H1 (cell line): ENCODE measurements at regions not wholly inside any gene's neighbourhood (a gene's known extent, or its start where the extent isn't known, plus 50 kb on each side); places are given as distances from the start of the nearest gene placed in this dataset.

Source experiments
- CTCF ChIA-PET: fragments of 300-600 bp; sonication (Branson Sonifier 250); formaldehyde crosslinking; loops from one replicate; lab custom pipeline; 2021; ENCODE audit not compliant: partially characterized antibody; lab: Charles Lee
- POLR2A ChIA-PET: fragments of 300-600 bp; sonication (Branson Sonifier 250); formaldehyde crosslinking; loops from one replicate; lab custom pipeline; 2021; ENCODE audit warnings: inconsistent platforms; ENCODE audit not compliant: partially characterized antibody; lab: Charles Lee
- DNase-seq, 2 experiments: peaks; one replicate each; pipeline versions ENCODE4 v3.0.0 to v3.0.0-alpha.2; 2010 to 2022; ENCODE audit warnings: low spot score in 2 of 2, low read depth in 1 of 2, mixed read lengths in 1 of 2
- FAIRE-seq: peaks from 2 replicates; lab custom pipeline; 2011; peaks lifted over from hg19 to GRCh38; lab: Jason Lieb, UNC
- H2AFZ ChIP-seq: 2 replicates; pipeline ENCODE4 v1.8.1; 2012; ENCODE audit warnings: low read length, inconsistent platforms
- H2AK5ac ChIP-seq: 2 replicates; pipeline ENCODE4 v1.6.1; 2013; ENCODE audit warnings: low read depth, low read length
- H2BK120ac ChIP-seq: replicated peaks from 2 replicates; pipeline ENCODE3; 2013; ENCODE audit warnings: low read depth, low read length, inconsistent platforms
- H2BK12ac ChIP-seq: 2 replicates; pipeline ENCODE4 v1.6.1; 2013; ENCODE audit warnings: low read depth, low read length
- H2BK15ac ChIP-seq: 2 replicates; pipeline ENCODE4 v1.6.1; 2013; ENCODE audit warnings: low read length
- H2BK20ac ChIP-seq: 2 replicates; pipeline ENCODE4 v1.6.1; 2013; ENCODE audit warnings: low read length
- H2BK5ac ChIP-seq: 2 replicates; pipeline ENCODE4 v1.6.1; 2013; ENCODE audit warnings: low read depth, low read length
- H3K14ac ChIP-seq: 2 replicates; pipeline ENCODE4 v1.6.1; 2013; ENCODE audit warnings: inconsistent platforms; ENCODE audit not compliant: insufficient read length
- H3K18ac ChIP-seq: 2 replicates; pipeline ENCODE4 v1.6.1; 2013; ENCODE audit warnings: low read length; ENCODE audit errors: extremely low read depth
- H3K23ac ChIP-seq: 2 replicates; pipeline ENCODE4 v1.6.1; 2013; ENCODE audit warnings: inconsistent platforms; ENCODE audit not compliant: insufficient read length
- H3K23me2 ChIP-seq: 2 replicates; pipeline ENCODE4 v1.6.1; 2013; ENCODE audit warnings: low read depth, low read length
- H3K27ac ChIP-seq: 2 replicates; pipeline ENCODE4 v1.6.1; 2011; ENCODE audit warnings: low read depth, low read length, inconsistent platforms
- H3K27me3 ChIP-seq, 4 experiments: replicated peaks in 1 of 4; 1 replicate in 1 of 4; 2 replicates in 3 of 4; pipeline versions ENCODE4 v1.6.1 to v1.8.1; 2011 to 2013; ENCODE audit warnings: low read length in 3 of 4, mild to moderate bottlenecking in 3 of 4, inconsistent platforms in 2 of 4, mixed read lengths in 2 of 4, moderate library complexity in 1 of 4; ENCODE audit not compliant: control insufficient read depth in 3 of 4, insufficient read depth in 3 of 4; ENCODE audit errors: extremely low read depth in 1 of 4
- H3K36me3 ChIP-seq, 4 experiments: 2 replicates each; pipeline versions ENCODE4 v1.6.1 to v1.8.1; 2011 to 2013; ENCODE audit warnings: mild to moderate bottlenecking in 4 of 4, low read length in 3 of 4, moderate library complexity in 2 of 4, control low read depth in 1 of 4, inconsistent platforms in 1 of 4; ENCODE audit not compliant: insufficient read depth in 4 of 4, control insufficient read depth in 2 of 4
- H3K4ac ChIP-seq: replicated peaks from 2 replicates; pipeline ENCODE3; 2013; ENCODE audit warnings: low read length, low read depth, mixed read lengths, inconsistent platforms; ENCODE audit not compliant: insufficient read length
- H3K4me1 ChIP-seq, 4 experiments: replicated peaks in 1 of 4; 1 replicate in 1 of 4; 2 replicates in 3 of 4; pipeline versions ENCODE4 v1.6.1 to v1.8.1; 2011 to 2013; ENCODE audit warnings: low read length in 3 of 4, inconsistent platforms in 2 of 4, mixed read lengths in 1 of 4; ENCODE audit not compliant: insufficient read depth in 4 of 4, control insufficient read depth in 3 of 4
- H3K4me2 ChIP-seq, 2 experiments: 2 replicates each; pipeline versions ENCODE4 v1.6.1 to v1.8.1; 2011 to 2013; ENCODE audit warnings: low read depth in 2 of 2, low read length in 2 of 2, control low read depth in 1 of 2, inconsistent platforms in 1 of 2, mild to moderate bottlenecking in 1 of 2; ENCODE audit not compliant: insufficient read depth in 1 of 2
- H3K4me3 ChIP-seq, 4 experiments: fragments of 200-600, 300-600 bp in 1 of 4; sonication (generic), shearing (Covaris generic), sonication (Bioruptor Twin) in 1 of 4; 2 replicates each; pipeline versions ENCODE4 v1.5.1 to v1.8.1; 2011 to 2016; ENCODE audit warnings: low read length in 4 of 4, low read depth in 3 of 4, control low read depth in 2 of 4, inconsistent platforms in 2 of 4, mild to moderate bottlenecking in 2 of 4, mixed read lengths in 1 of 4, moderate library complexity in 1 of 4; ENCODE audit not compliant: insufficient read depth in 2 of 4; ENCODE audit errors: extremely low read depth in 1 of 4
- H3K56ac ChIP-seq: replicated peaks from 2 replicates; pipeline ENCODE3; 2013; ENCODE audit warnings: low read depth, mild to moderate bottlenecking, mixed read lengths, low read length, inconsistent platforms; ENCODE audit not compliant: insufficient read length
- H3K79me1 ChIP-seq: 2 replicates; pipeline ENCODE4 v1.6.1; 2013; ENCODE audit warnings: low read depth, low read length, control low read depth
- H3K79me2 ChIP-seq, 2 experiments: 2 replicates each; pipeline versions ENCODE4 v1.6.1 to v1.8.1; 2012 to 2013; ENCODE audit warnings: low read length in 2 of 2, mild to moderate bottlenecking in 2 of 2, inconsistent platforms in 1 of 2; ENCODE audit not compliant: insufficient read depth in 2 of 2, control insufficient read depth in 1 of 2
- H3K9ac ChIP-seq, 4 experiments: replicated peaks in 1 of 4; 1 replicate in 1 of 4; 2 replicates in 3 of 4; pipeline versions ENCODE4 v1.6.1 to v1.8.1; 2011 to 2013; ENCODE audit warnings: low read depth in 3 of 4, low read length in 3 of 4, control low read depth in 2 of 4, mild to moderate bottlenecking in 2 of 4, moderate library complexity in 2 of 4, inconsistent platforms in 1 of 4; ENCODE audit errors: extremely low read depth in 1 of 4
- H3K9me3 ChIP-seq, 2 experiments: 2 replicates each; pipeline versions ENCODE4 v1.6.1 to v1.8.1; 2012 to 2013; ENCODE audit warnings: mild to moderate bottlenecking in 2 of 2, moderate library complexity in 2 of 2, control low read depth in 1 of 2, inconsistent platforms in 1 of 2, low read depth in 1 of 2, low read length in 1 of 2, mixed read lengths in 1 of 2; ENCODE audit not compliant: insufficient read depth in 2 of 2
- H4K20me1 ChIP-seq, 2 experiments: replicated peaks in 1 of 2; 2 replicates each; pipeline versions ENCODE3 to v1.8.1; 2011 to 2013; ENCODE audit warnings: inconsistent platforms in 2 of 2, low read length in 2 of 2, mild to moderate bottlenecking in 1 of 2; ENCODE audit not compliant: insufficient read depth in 2 of 2, control insufficient read depth in 1 of 2
- H4K5ac ChIP-seq: 2 replicates; pipeline ENCODE4 v1.6.1; 2013; ENCODE audit warnings: low read length, low read depth, mixed read lengths, inconsistent platforms; ENCODE audit not compliant: insufficient read length
- H4K8ac ChIP-seq: 2 replicates; pipeline ENCODE4 v1.8.0; 2013; ENCODE audit warnings: mild to moderate bottlenecking, moderate library complexity, low read length, inconsistent platforms; ENCODE audit not compliant: insufficient read depth; ENCODE audit errors: extremely low read depth
- H4K91ac ChIP-seq: replicated peaks from 2 replicates; pipeline ENCODE3; 2013; ENCODE audit warnings: low read length, mixed read lengths, inconsistent platforms; ENCODE audit not compliant: insufficient read length
- BCL11A ChIP-seq, 2 experiments: IDR thresholded peaks; one replicate each; pipeline ENCODE4 v1.6.1; 2011; ENCODE audit warnings: low read depth in 2 of 2, low read length in 2 of 2, mild to moderate bottlenecking in 2 of 2
- HDAC2 ChIP-seq, 2 experiments: fragments of 300-600 bp in 1 of 2; sonication (generic) in 1 of 2; IDR thresholded peaks; 2 replicates each; pipeline ENCODE4 v1.6.1; 2011 to 2012; ENCODE audit warnings: low read depth in 2 of 2, low read length in 2 of 2, mild to moderate bottlenecking in 2 of 2, moderate library complexity in 2 of 2, borderline replicate concordance in 1 of 2, inconsistent platforms in 1 of 2
- HDAC6 ChIP-seq: IDR thresholded peaks from one replicate; pipeline ENCODE4 v1.7.1; 2012; ENCODE audit warnings: low read depth, mild to moderate bottlenecking, inconsistent platforms, low read length, moderate library complexity
- RAD21 ChIP-seq, 2 experiments: IDR thresholded peaks in 1 of 2; conservative IDR thresholded peaks in 1 of 2; 2 replicates each; pipeline ENCODE4 v1.6.1; 2011; ENCODE audit warnings: low read depth in 2 of 2, low read length in 2 of 2, improper control_type of control experiment in 1 of 2, inconsistent platforms in 1 of 2, mild to moderate bottlenecking in 1 of 2, moderate library complexity in 1 of 2
- SIX5 ChIP-seq: IDR thresholded peaks from 2 replicates; pipeline ENCODE4 v1.6.1; 2011; ENCODE audit warnings: mild to moderate bottlenecking, low read depth, low read length
- SP1 ChIP-seq: IDR thresholded peaks from 2 replicates; pipeline ENCODE4 v1.6.1; 2011; ENCODE audit warnings: low read depth, low read length
- SP2 ChIP-seq: IDR thresholded peaks from 2 replicates; pipeline ENCODE4 v1.6.1; 2012; ENCODE audit warnings: mild to moderate bottlenecking, low read length, inconsistent platforms
- SRF ChIP-seq: IDR thresholded peaks from 2 replicates; pipeline ENCODE4 v1.6.1; 2011; ENCODE audit warnings: mild to moderate bottlenecking, low read depth, low read length, moderate library complexity
- WGBS, 2 experiments: shearing (Covaris generic) in 1 of 2; methylation state at CpG; one replicate each; pipeline versions ENCODE4 v1.1.6 to v1.1.7; 2013 to 2015; ENCODE audit warnings: low lambda C conversion rate in 2 of 2, mixed read lengths in 2 of 2, inconsistent platforms in 1 of 2, low coverage in 1 of 2, missing lambda C conversion rate in 1 of 2; ENCODE audit not compliant: insufficient replicate concordance in 2 of 2, insufficient coverage in 1 of 2, insufficient read length in 1 of 2; ENCODE audit errors: extremely low coverage in 1 of 2, missing lambda C conversion rate in 1 of 2; 5-methylcytosine and 5-hydroxymethylcytosine counted together
- TF ChIP-seq, protein P1 (sequence below): IDR thresholded peaks from 2 replicates; pipeline ENCODE4 v1.6.1; 2012; ENCODE audit warnings: low read length, inconsistent platforms

DNA sequence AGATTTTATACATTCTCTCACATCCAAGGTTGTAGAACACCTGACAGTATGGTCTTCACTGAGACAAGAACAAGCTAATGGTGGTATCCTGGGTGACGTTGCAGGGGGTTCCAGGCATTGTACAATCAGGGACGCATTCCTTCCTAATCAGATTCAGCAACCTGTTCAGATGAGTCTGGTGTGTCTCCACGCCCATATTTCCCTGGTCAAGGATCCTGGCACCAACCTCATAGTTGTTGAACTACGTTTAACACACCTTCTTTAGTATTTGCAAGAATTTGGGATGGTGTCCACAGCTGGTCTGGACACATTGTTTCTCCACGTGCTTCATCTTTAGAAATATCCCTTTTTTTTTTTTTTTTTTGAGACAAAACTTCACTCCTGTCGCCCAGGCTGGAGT is 161.0 kb upstream of the CDYL start:
- no peak for DNase-seq
- no peak overlapping the region for H3K27ac ChIP-seq
- H3K4me2 ChIP-seq, result no peak overlapping the region
- H4K5ac ChIP-seq, result no peak overlapping the region
- no peak for FAIRE-seq
- no peak overlapping the region for H3K56ac ChIP-seq
- no peak overlapping the region for H3K4me3 ChIP-seq
- H2AFZ ChIP-seq, result no peak overlapping the region
- H3K9me3 ChIP-seq, result no peaks in the 10 kb centered on the region
- no peak overlapping the region for H3K18ac ChIP-seq
- H4K91ac ChIP-seq, result no peak overlapping the region
- CTCF ChIA-PET, result no interaction called here
- no peak overlapping the region for H2BK15ac ChIP-seq
- TF ChIP-seq HDAC2 (IDR thresholded peaks at IDR 0.05; ENCODE audit: borderline replicate concordance in 1 of 2, low read depth in 2 of 2, low read length in 2 of 2), result no peak
- TF ChIP-seq SP1, result no peak
- TF ChIP-seq SP2, result no peak
- no peak for TF ChIP-seq SIX5
- TF ChIP-seq, protein P1, sequence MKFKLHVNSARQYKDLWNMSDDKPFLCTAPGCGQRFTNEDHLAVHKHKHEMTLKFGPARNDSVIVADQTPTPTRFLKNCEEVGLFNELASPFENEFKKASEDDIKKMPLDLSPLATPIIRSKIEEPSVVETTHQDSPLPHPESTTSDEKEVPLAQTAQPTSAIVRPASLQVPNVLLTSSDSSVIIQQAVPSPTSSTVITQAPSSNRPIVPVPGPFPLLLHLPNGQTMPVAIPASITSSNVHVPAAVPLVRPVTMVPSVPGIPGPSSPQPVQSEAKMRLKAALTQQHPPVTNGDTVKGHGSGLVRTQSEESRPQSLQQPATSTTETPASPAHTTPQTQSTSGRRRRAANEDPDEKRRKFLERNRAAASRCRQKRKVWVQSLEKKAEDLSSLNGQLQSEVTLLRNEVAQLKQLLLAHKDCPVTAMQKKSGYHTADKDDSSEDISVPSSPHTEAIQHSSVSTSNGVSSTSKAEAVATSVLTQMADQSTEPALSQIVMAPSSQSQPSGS, result no peak
- TF ChIP-seq SRF, result no peak
- no peak for TF ChIP-seq RAD21 (IDR thresholded peaks at IDR 0.05 in 1 of 2, conservative IDR thresholded peaks at IDR 0.05 in 1 of 2; ENCODE audit: low read depth in 2 of 2, low read length in 2 of 2)
- TF ChIP-seq HDAC6, result no peak
- TF ChIP-seq BCL11A (IDR thresholded peaks at IDR 0.05; ENCODE audit: low read depth in 2 of 2, low read length in 2 of 2), result no peak
- TF ChIP-seq, all 59 proteins: peak for 0
- H2BK12ac ChIP-seq, result no peak overlapping the region
- H3K36me3 ChIP-seq, result no peaks in the 10 kb centered on the region
- no peak overlapping the region for H3K23ac ChIP-seq
- H2BK5ac ChIP-seq, result no peak overlapping the region
- H4K20me1 ChIP-seq, result no peaks in the 10 kb centered on the region
- no peak overlapping the region for H3K9ac ChIP-seq
- 67% methylated on average over 5 of the region's 6 CpGs; no CpG with 5 or more reads in 1 of the 2 experiments for WGBS, 2 experiments
- H3K14ac ChIP-seq, result no peak overlapping the region
- no peaks in the 10 kb centered on the region for H3K27me3 ChIP-seq
- H2BK120ac ChIP-seq, result no peak overlapping the region
- H3K79me1 ChIP-seq, result no peaks in the 10 kb centered on the region
- no peak overlapping the region for H2AK5ac ChIP-seq
- no peaks in the 10 kb centered on the region for H3K23me2 ChIP-seq
- POLR2A ChIA-PET, result no interaction called here
- no peak overlapping the region for H3K4ac ChIP-seq
- no peak overlapping the region for H4K8ac ChIP-seq
- no peak overlapping the region for H2BK20ac ChIP-seq
- no peaks in the 10 kb centered on the region for H3K4me1 ChIP-seq
- H3K79me2 ChIP-seq, result no peaks in the 10 kb centered on the region
